Naive B cell (primary cell): ENCODE measurements at regions not wholly inside any gene's neighbourhood (a gene's known extent, or its start where the extent isn't known, plus 50 kb on each side); places are given as distances from the start of the nearest gene placed in this dataset.

Experiments
- ATAC-seq, 2 donors: fragments of 150-1000 bp; cut with Tn5 transposase; 2 replicates each; pipeline ENCODE4 v1.10.0; 2021; ENCODE audit warnings: low read depth in 2 of 2, mild to moderate bottlenecking in 2 of 2, moderate library complexity in 2 of 2
- DNase-seq: peaks from one replicate; pipeline ENCODE4 v3.0.0; 2022
- H3K27ac Mint-ChIP-seq, 6 donors: one replicate each; pipeline ENCODE4 v1.8.0; 2020 to 2022; ENCODE audit warnings: mild to moderate bottlenecking in 6 of 6, mixed read lengths in 6 of 6, moderate library complexity in 5 of 6, inconsistent platforms in 2 of 6
- H3K27me3 Mint-ChIP-seq, 3 donors: one replicate each; pipeline ENCODE4 v1.8.0; 2021 to 2022; ENCODE audit warnings: mixed read lengths in 3 of 3, mild to moderate bottlenecking in 1 of 3
- H3K36me3 Mint-ChIP-seq, 2 donors: one replicate each; pipeline ENCODE4 v1.8.0; 2020 to 2022; ENCODE audit warnings: mixed read lengths in 2 of 2, inconsistent platforms in 1 of 2, mild to moderate bottlenecking in 1 of 2
- H3K4me1 Mint-ChIP-seq, 3 donors: one replicate each; pipeline ENCODE4 v1.8.0; 2020 to 2022; ENCODE audit warnings: mixed read lengths in 3 of 3, inconsistent platforms in 1 of 3, mild to moderate bottlenecking in 1 of 3, moderate library complexity in 1 of 3
- H3K4me3 Mint-ChIP-seq, 8 donors: one replicate each; pipeline ENCODE4 v1.8.0; 2020 to 2022; ENCODE audit warnings: mild to moderate bottlenecking in 8 of 8, mixed read lengths in 8 of 8, moderate library complexity in 8 of 8, inconsistent platforms in 2 of 8
- H3K9me3 Mint-ChIP-seq, 7 donors: one replicate each; pipeline ENCODE4 v1.8.0; 2020 to 2022; ENCODE audit warnings: mixed read lengths in 7 of 7, mild to moderate bottlenecking in 5 of 7, inconsistent platforms in 2 of 7, moderate library complexity in 1 of 7

DNA sequence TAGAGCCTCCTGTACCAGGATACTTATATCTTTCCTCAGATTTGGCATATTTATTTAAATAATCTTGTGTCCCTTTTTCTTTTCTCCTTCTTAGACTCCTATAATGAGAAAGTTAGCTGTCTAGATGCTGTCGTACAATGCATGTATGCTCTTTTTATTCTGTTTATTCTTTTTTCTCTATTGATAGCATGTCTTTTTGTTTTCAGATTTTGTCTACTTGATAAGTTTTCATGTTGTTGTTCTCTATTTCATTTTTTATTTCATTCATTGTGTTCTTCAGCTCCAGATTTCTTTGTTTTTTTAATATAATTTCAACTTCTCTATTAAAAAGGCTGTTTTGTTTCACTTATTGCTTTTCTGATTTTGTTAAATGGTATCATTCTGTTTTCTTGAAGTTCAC lies 674.3 kb upstream of the POU3F3 start:
- DNase-seq (no peak), ATAC-seq (no peak)
- Mint-ChIP-seq H3K36me3 (no peaks in the 10 kb centered on the region), H3K9me3 (peaks cover 9 to 25% (median 15%) of the 10 kb centered on the region in 7 donors), H3K27ac (no peak overlapping the region), H3K27me3 (no peaks in the 10 kb centered on the region), H3K4me3 (no peak overlapping the region), H3K4me1 (no peaks in the 10 kb centered on the region)

DNA sequence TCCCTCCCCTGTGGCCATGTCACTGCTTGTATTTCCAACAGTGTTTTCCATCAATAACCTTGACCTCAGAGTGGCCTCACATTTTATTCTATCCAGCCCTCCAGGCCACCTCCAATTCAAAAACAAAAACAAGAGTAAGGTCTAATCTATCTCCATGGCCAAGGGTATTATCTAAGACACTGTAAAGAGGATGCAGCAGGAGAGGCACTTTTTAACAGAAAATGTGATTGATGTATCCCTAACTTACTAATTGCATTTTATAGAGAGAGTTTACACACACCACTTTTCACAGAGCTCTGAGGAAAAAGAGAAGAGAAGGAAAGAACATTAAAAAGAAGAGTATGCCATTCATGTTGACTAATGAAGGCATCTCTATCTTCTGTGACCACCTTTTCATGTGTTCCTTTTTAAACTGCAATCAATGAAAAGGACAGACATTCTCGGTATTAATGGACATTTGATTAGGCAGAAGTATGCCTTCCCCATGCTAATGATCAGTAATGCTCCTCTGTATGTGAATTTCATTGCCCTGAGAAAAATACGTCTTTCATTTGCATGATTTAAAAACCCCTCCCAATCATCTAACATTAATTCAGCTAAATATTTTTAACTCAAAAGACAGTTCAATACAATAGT lies 653.3 kb upstream of the POU3F3 start:
- no peaks in the 10 kb centered on the region for H3K27me3 Mint-ChIP-seq
- H3K4me3 Mint-ChIP-seq, result no peak overlapping the region
- DNase-seq (no peak), ATAC-seq (no peak)
- no peak overlapping the region for H3K27ac Mint-ChIP-seq
- no peaks in the 10 kb centered on the region for H3K4me1 Mint-ChIP-seq
- peaks cover 0 to 7% (median 0%) of the 10 kb centered on the region in 7 donors for H3K9me3 Mint-ChIP-seq
- H3K36me3 Mint-ChIP-seq, result no peaks in the 10 kb centered on the region

DNA sequence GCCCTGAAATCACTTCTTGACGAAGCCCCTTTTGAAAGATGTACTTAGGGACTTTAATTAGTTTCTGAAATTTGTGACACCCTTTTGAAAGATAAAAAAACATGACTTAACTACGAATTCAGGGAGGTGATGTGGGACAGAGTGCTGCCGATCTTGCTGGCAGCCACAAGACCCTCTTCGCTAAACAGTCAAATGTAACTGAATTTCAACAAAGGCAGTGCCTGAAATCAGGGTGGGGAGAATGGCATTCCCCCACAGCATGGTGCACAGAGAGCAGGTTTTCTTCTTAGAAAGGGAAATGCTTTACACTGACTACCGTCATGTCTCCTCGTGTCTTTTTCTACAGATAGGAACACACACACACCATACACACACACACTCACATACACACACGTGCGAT lies 640.2 kb upstream of the POU3F3 start:
- ATAC-seq, result no peak
- no peak for DNase-seq
- Mint-ChIP-seq H3K9me3 (peaks cover 0 to 6% (median 3%) of the 10 kb centered on the region in 7 donors), H3K4me3 (no peak overlapping the region), H3K4me1 (no peaks in the 10 kb centered on the region), H3K27me3 (no peaks in the 10 kb centered on the region), H3K27ac (no peak overlapping the region), H3K36me3 (no peaks in the 10 kb centered on the region)

DNA sequence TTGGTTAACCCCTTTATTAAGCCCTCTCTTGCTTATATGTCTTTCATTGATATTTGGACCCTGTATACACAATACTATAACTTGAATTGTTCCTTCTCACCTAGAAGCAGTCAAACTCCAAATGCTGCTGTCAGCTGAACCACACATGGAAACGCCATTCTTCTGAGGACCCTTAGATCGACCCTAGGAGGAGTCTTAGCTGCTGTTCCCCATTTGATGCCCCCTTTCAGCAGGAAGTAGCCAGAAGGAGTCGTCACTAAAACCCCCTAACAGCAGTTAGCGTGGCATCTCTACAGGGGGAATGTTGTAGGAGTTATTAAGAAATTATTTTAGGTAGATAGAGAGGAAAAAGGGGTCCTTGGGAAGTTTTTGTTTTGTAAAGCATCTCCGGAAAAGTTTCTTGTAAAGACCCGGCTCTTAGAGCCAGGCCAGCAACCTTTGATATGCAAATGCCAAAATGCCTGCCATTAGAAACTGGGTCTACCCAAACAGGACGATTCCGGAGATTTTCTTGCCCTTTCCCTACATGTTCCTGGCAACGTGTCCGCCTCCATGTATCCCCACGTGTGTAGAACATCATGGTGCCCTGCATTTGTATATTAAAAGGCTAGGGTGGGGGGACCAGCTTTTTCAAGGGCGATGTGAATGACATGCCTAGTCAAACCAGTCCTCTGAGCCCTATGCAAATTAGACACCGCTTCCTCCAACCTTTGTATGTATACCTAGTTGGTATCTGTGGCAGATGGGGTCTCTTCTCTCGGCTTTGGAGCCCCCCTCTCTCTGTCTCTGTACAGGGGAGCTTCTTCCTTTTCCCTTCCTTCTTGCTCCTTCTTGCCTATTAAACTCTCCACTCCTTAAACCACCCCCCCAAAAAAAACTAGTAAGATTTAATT lies 638.4 kb upstream of the POU3F3 start:
- H3K4me1 Mint-ChIP-seq, result no peaks in the 10 kb centered on the region
- H3K27ac Mint-ChIP-seq, result no peak overlapping the region
- H3K9me3 Mint-ChIP-seq, result peaks cover 0 to 9% (median 4%) of the 10 kb centered on the region in 7 donors
- no peaks in the 10 kb centered on the region for H3K27me3 Mint-ChIP-seq
- H3K4me3 Mint-ChIP-seq, result no peak overlapping the region
- ATAC-seq, result no peak
- no peak for DNase-seq
- no peaks in the 10 kb centered on the region for H3K36me3 Mint-ChIP-seq

DNA sequence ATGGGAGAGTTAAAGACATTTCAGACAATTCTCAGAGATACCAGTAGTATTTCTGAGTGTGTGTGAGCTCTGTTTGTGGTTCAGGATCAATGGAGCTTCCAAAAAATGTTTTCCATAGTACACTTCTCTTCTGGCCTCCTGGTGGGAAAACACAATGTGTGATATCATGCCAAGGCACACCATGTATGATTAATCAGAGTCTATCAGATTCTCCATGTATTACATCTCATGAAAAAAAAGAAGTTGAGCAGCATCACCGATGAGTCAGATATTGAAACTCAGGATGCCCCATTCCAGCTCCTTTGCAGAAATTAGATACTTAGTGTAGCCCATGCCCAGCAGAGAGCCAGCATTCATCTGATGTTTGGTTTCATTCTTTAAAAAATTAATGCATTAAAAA lies 620.3 kb upstream of the POU3F3 start:
- Mint-ChIP-seq H3K4me1 (no peaks in the 10 kb centered on the region), H3K36me3 (no peaks in the 10 kb centered on the region), H3K27me3 (no peaks in the 10 kb centered on the region), H3K4me3 (no peak overlapping the region), H3K27ac (no peak overlapping the region), H3K9me3 (peaks cover 0 to 11% (median 4%) of the 10 kb centered on the region in 7 donors)
- ATAC-seq (no peak), DNase-seq (no peak)

DNA sequence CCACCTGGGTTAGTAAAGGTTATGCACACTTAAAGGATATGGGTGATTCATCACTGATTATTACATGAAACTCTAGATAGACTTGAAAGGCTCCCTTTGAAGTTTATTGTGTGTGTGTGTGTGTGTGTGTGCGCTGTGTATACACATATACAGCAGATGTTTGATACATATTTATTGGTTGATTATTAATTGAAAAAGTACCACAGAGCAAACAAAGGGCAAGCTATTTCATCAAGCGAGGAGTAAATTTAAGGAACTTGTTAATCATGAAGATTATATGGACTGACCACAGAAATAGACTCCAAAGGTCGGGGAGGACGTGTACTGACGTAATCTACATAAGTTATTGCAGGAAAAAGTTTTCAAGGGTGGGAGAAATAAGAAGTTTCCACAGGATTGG lies 617.4 kb upstream of the POU3F3 start:
- Mint-ChIP-seq H3K4me3 (no peak overlapping the region), H3K4me1 (no peaks in the 10 kb centered on the region), H3K9me3 (peaks cover 10 to 22% (median 15%) of the 10 kb centered on the region in 7 donors), H3K27ac (no peak overlapping the region), H3K27me3 (no peaks in the 10 kb centered on the region), H3K36me3 (peaks cover 0 to 8% of the 10 kb centered on the region in 2 donors)
- ATAC-seq (no peak), DNase-seq (no peak)

DNA sequence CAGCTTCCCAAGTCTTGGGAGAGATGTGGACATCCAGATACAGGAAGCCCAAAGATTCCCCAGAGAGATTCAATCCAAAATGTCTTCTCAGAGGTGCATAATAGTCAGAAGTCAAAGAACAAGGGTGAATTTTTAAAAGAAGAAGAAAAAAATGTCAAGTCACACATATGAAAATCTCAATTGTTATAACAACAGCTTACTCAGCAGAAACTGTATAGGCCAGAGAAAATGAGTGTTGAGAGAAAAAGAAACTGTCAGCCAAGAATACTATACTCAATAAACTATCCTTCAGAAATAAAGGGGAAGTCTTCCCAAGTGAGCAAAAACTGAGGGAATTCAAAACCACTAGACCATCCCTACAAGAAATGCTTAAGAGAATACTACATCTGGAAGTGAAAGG lies 612.9 kb upstream of the POU3F3 start:
- Mint-ChIP-seq H3K27ac (no peak overlapping the region), H3K9me3 (peaks cover 13 to 29% (median 22%) of the 10 kb centered on the region in 7 donors), H3K36me3 (peaks cover 0 to 8% of the 10 kb centered on the region in 2 donors), H3K4me1 (no peaks in the 10 kb centered on the region), H3K27me3 (no peaks in the 10 kb centered on the region), H3K4me3 (no peak overlapping the region)
- DNase-seq (no peak), ATAC-seq (no peak)

DNA sequence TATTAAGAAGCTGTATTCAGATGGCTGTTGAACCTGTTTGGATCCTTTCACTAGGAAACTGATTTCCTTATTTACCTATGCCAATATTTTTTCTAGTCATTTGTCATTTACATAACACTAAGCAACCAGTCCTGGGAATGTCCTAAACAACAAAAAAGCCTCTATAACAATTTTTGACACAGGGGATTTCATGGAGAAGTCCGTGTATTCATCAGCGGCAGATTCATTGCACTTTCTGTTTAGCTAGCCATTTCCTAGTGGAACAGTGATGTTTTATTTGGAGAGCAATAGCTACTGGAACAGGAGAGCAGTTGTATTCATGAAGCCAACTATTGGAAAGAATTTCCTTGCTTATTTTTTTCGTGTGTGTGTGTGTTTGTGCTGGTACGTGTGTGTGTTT lies 604.3 kb upstream of the POU3F3 start:
- Mint-ChIP-seq H3K4me1 (no peaks in the 10 kb centered on the region), H3K4me3 (no peak overlapping the region), H3K36me3 (no peaks in the 10 kb centered on the region), H3K9me3 (peaks cover 0 to 5% (median 3%) of the 10 kb centered on the region in 7 donors), H3K27me3 (no peaks in the 10 kb centered on the region), H3K27ac (no peak overlapping the region)
- DNase-seq (no peak), ATAC-seq (no peak)

DNA sequence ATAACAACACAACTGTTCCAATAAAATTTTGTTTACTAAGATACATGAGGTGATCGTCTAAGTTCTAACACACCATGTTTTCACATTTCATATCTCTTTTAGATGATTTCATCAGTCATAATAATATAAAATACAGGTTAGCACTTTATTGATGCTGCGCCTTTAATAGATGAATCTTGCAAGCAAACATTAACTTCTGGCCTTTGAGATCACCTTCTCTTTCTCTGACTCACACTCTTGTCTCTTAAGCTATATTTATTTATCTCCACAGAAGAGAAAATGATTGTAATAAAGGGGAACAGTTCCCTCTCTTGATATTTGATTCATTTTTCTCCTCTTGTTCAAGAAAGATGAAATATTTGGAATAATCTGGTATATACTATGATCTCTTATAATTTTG lies 603.3 kb upstream of the POU3F3 start:
- no peaks in the 10 kb centered on the region for H3K4me1 Mint-ChIP-seq
- H3K9me3 Mint-ChIP-seq, result peaks cover 0 to 5% (median 3%) of the 10 kb centered on the region in 7 donors
- no peaks in the 10 kb centered on the region for H3K36me3 Mint-ChIP-seq
- DNase-seq, result no peak
- ATAC-seq, result no peak
- no peak overlapping the region for H3K27ac Mint-ChIP-seq
- no peaks in the 10 kb centered on the region for H3K27me3 Mint-ChIP-seq
- H3K4me3 Mint-ChIP-seq, result no peak overlapping the region

DNA sequence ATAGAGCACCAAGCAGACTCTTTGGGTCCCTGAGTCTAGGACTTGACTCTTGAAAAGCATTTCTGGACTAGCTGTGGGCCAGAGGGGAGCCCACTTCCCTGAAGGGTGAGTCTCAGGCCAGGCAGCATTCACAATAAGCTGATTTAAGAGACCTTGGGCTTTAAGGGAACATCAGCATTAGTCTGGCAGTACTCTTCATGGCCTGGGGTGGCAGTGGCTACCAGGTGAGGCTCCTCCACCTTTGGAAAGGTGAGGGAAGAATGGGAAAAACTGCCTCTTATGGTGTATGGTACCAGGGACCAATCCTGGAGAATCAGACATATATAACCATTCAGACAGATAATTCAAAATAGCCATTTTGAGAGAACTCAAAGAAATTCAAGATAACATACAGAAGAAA lies 599.9 kb upstream of the POU3F3 start:
- Mint-ChIP-seq H3K4me3 (peak overlapping the region in 1 of 8 donors; percentile 21), H3K4me1 (no peaks in the 10 kb centered on the region), H3K27me3 (no peaks in the 10 kb centered on the region), H3K9me3 (peaks cover 0 to 19% (median 8%) of the 10 kb centered on the region in 7 donors), H3K27ac (no peak overlapping the region), H3K36me3 (no peaks in the 10 kb centered on the region)
- ATAC-seq, result no peak
- DNase-seq, result no peak

DNA sequence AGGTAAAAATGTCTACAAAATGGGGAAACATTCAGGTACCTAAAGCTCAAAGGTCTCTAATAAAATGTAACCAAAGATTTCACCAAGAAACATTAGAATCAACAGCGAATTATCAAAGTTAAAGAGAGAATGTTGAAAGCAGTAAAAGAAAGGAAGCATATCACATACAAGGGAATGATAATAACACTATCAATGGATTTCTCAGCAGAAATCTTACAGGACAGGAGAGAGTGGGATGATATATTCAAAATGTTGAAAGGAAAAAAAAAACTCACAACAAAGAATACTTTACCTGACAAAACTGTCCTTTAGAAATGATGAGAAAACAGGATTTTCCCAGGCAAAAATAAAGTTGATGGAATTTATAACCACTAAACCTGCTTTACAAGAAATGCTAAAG lies 591.2 kb upstream of the POU3F3 start:
- H3K4me3 Mint-ChIP-seq, result no peak overlapping the region
- peaks cover 0 to 13% of the 10 kb centered on the region in 2 donors for H3K36me3 Mint-ChIP-seq
- H3K27me3 Mint-ChIP-seq, result no peaks in the 10 kb centered on the region
- H3K4me1 Mint-ChIP-seq, result no peaks in the 10 kb centered on the region
- peaks cover 17 to 73% (median 42%) of the 10 kb centered on the region in 7 donors for H3K9me3 Mint-ChIP-seq
- ATAC-seq (no peak), DNase-seq (no peak)
- H3K27ac Mint-ChIP-seq, result peak overlapping the region in 1 of 6 donors; percentile 45

DNA sequence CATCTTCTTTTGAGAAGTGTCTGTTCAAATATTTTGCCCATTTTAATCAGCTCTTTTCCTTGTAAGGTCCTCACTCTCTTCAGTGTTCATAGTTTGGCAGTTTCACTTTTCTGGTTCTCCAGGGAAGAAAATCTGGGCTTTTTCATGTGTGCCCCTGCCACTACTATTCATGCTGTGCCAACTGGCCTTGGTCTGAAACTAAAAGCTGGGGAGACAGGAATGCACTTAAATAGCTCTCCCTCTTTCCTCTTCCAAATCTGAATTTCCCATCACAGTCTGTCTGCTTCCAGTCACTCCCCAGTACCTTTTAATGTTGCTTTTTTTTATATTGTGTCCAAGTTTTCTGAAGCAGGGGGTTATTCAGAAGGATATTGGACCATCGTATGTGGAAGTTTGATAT lies 574.3 kb upstream of the POU3F3 start:
- Mint-ChIP-seq H3K27ac (no peak overlapping the region), H3K36me3 (no peaks in the 10 kb centered on the region), H3K4me3 (no peak overlapping the region), H3K4me1 (no peaks in the 10 kb centered on the region), H3K27me3 (no peaks in the 10 kb centered on the region), H3K9me3 (peaks cover 0 to 8% (median 3%) of the 10 kb centered on the region in 7 donors)
- DNase-seq, result no peak
- ATAC-seq, result no peak

DNA sequence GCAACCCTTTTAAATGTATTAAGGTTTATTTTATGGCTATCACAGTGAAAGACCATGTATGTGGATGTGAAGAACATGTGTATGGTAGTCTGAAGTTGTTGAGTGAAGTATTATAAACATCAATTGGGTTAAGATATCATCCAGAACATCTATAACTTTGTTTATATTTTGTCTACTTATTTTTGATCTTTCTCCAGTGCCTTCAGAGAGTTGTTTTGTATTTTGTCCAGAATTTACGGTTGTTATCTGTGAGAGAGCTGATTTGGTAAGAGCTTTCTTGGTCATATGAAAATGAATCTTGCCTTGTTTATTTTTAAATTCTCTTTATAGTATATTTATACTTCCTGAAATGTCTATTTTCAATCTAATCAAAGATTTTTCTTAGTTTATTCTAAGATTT lies 573.7 kb upstream of the POU3F3 start:
- ATAC-seq, result no peak
- Mint-ChIP-seq H3K36me3 (no peaks in the 10 kb centered on the region), H3K4me1 (no peaks in the 10 kb centered on the region), H3K4me3 (no peak overlapping the region), H3K27ac (no peak overlapping the region), H3K9me3 (peaks cover 0 to 8% (median 4%) of the 10 kb centered on the region in 7 donors), H3K27me3 (no peaks in the 10 kb centered on the region)
- DNase-seq, result no peak

DNA sequence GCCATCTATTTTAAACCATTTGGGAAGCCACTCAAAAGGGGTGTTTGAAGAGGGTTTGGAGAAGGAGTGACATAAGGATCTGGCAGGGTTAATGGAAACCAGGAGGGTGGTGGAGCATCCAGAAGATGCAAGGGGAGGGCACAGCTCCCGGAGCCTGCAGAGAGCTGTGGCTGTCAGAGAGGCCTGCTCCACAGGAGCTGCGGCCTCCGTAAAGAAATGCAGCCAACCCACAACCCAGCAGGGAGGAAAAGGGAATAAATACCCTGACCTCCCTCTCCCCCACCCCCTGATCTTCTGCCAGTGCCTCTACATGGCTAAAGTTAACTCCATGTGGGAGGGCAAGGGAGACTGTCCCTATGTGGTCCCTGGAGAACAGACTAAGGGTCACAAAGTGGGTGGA lies 567.1 kb upstream of the POU3F3 start:
- H3K36me3 Mint-ChIP-seq, result no peaks in the 10 kb centered on the region
- no peak overlapping the region for H3K27ac Mint-ChIP-seq
- peaks cover 0 to 5% (median 0%) of the 10 kb centered on the region in 3 donors for H3K27me3 Mint-ChIP-seq
- no peaks in the 10 kb centered on the region for H3K4me1 Mint-ChIP-seq
- DNase-seq (no peak), ATAC-seq (no peak)
- H3K4me3 Mint-ChIP-seq, result peak overlapping the region in 2 of 8 donors; percentile 29 to 44
- H3K9me3 Mint-ChIP-seq, result peaks cover 0 to 8% (median 3%) of the 10 kb centered on the region in 7 donors
